SK-N-SH treated with all-trans-retinoic acid at 6 μM for 48 hours (cell line): ENCODE measurements at regions not wholly inside any gene's neighbourhood (a gene's known extent, or its start where the extent isn't known, plus 50 kb on each side); places are given as distances from the start of the nearest gene placed in this dataset.

ENCODE experiments used
- ATAC-seq: fragments of 200-7000 bp; cut with Tn5 transposase; 3 replicates; pipeline ENCODE4 v1.9.1; 2020; ENCODE audit warnings: mild to moderate bottlenecking, moderate library complexity
- BACH2 ChIP-seq: fragments of 250-450 bp; sonication (Bioruptor Pico); IDR thresholded peaks from 2 replicates; pipeline ENCODE4 v1.9.0; 2021; ENCODE audit warnings: mild to moderate bottlenecking, borderline replicate concordance
- CREB5 ChIP-seq: fragments of 250-450 bp; sonication (Bioruptor Pico); IDR thresholded peaks from 2 replicates; pipeline ENCODE4 v1.5.1; 2020; ENCODE audit warnings: low read depth, mild to moderate bottlenecking, moderate library complexity
- CSRNP3 ChIP-seq: fragments of 250-450 bp; sonication (Bioruptor Pico); IDR thresholded peaks from 2 replicates; pipeline ENCODE4 v1.5.1; 2021; ENCODE audit warnings: mild to moderate bottlenecking, moderate library complexity
- ESRRG ChIP-seq: fragments of 250-450 bp; sonication (Bioruptor Pico); IDR thresholded peaks from 2 replicates; pipeline ENCODE4 v1.6.1; 2021; ENCODE audit warnings: mild to moderate bottlenecking
- GLIS3 ChIP-seq: fragments of 250-450 bp; sonication (Bioruptor Pico); IDR thresholded peaks from 2 replicates; pipeline ENCODE4 v1.5.0; 2020; ENCODE audit warnings: mild to moderate bottlenecking, moderate library complexity
- ISL1 ChIP-seq: fragments of 250-450 bp; sonication (Bioruptor Pico); IDR thresholded peaks from 2 replicates; pipeline ENCODE4 v2.1.2; 2022; ENCODE audit warnings: mild to moderate bottlenecking, moderate library complexity
- OSR1 ChIP-seq: fragments of 250-450 bp; sonication (Bioruptor Pico); IDR thresholded peaks from 2 replicates; pipeline ENCODE4 v1.8.0; 2022; ENCODE audit warnings: moderate library complexity, mild to moderate bottlenecking, inconsistent platforms
- RARB ChIP-seq: fragments of 250-450 bp; sonication (Bioruptor Pico); IDR thresholded peaks from 2 replicates; pipeline ENCODE4 v1.8.0; 2021; ENCODE audit warnings: mild to moderate bottlenecking, moderate library complexity
- SNAI2 ChIP-seq: fragments of 250-450 bp; sonication (Bioruptor Pico); IDR thresholded peaks from 2 replicates; pipeline ENCODE4 v1.5.0; 2020; ENCODE audit warnings: mild to moderate bottlenecking, moderate library complexity
- TCF4 ChIP-seq: fragments of 250-450 bp; sonication (Bioruptor Pico); IDR thresholded peaks from 2 replicates; pipeline ENCODE4 v1.8.0; 2021; ENCODE audit warnings: mild to moderate bottlenecking, moderate library complexity, borderline replicate concordance
- TOX ChIP-seq: fragments of 250-450 bp; sonication (Bioruptor Pico); IDR thresholded peaks from 2 replicates; pipeline ENCODE4 v1.8.0; 2021; ENCODE audit warnings: mild to moderate bottlenecking, moderate library complexity, borderline replicate concordance
- TSHZ2 ChIP-seq: fragments of 250-450 bp; sonication (Bioruptor Pico); IDR thresholded peaks from 2 replicates; pipeline ENCODE4 v1.5.0; 2020; ENCODE audit warnings: mild to moderate bottlenecking, moderate library complexity
- ZC3H10 ChIP-seq: fragments of 250-450 bp; sonication (Bioruptor Pico); IDR thresholded peaks from 2 replicates; pipeline ENCODE4 v1.5.1; 2021; ENCODE audit warnings: mild to moderate bottlenecking, moderate library complexity
- ZFP3 ChIP-seq: fragments of 250-450 bp; sonication (Bioruptor Pico); IDR thresholded peaks from 2 replicates; pipeline ENCODE4 v1.5.0; 2020; ENCODE audit warnings: mild to moderate bottlenecking, moderate library complexity
- ZNF565 ChIP-seq: fragments of 450-650 bp; formaldehyde crosslinking; conservative IDR thresholded peaks from 2 replicates; pipeline ENCODE4 v1.5.0; 2020; ENCODE audit warnings: low read depth, mild to moderate bottlenecking, moderate library complexity
- ZNF8 ChIP-seq: fragments of 450-650 bp; formaldehyde crosslinking; IDR thresholded peaks from 2 replicates; pipeline ENCODE4 v1.5.0; 2020; ENCODE audit warnings: mild to moderate bottlenecking, moderate library complexity

GRCh38 chr9:25254051-25254450, 424.2 kb downstream of the TUSC1 start:
- ATAC-seq, result no peak
- no peak for TF ChIP-seq ZNF8 (CRISPR knock-in tag)
- no peak for TF ChIP-seq ZFP3
- TF ChIP-seq CSRNP3, result no peak
- TF ChIP-seq TOX (CRISPR knock-in tag), result no peak

GRCh38 chr9:25241421-25241820, 436.8 kb downstream of the TUSC1 start:
- no peak for TF ChIP-seq OSR1 (CRISPR knock-in tag)
- TF ChIP-seq CREB5 (CRISPR knock-in tag), result no peak
- no peak for TF ChIP-seq ESRRG (CRISPR knock-in tag)
- ATAC-seq, result no peak

GRCh38 chr9:25226901-25227686, 451.1 kb downstream of the TUSC1 start:
- no peak for ATAC-seq
- TF ChIP-seq TOX (CRISPR knock-in tag) (no peak), ZC3H10 (CRISPR knock-in tag) (no peak), ZNF565 (CRISPR knock-in tag) (no peak), ZNF8 (CRISPR knock-in tag) (no peak), TSHZ2 (CRISPR knock-in tag) (no peak), GLIS3 (CRISPR knock-in tag) (no peak), CREB5 (CRISPR knock-in tag) (no peak)

GRCh38 chr9:25225938-25226760, 452.1 kb downstream of the TUSC1 start:
- TF ChIP-seq BACH2 (CRISPR knock-in tag) (no peak), TCF4 (CRISPR knock-in tag) (no peak), ESRRG (CRISPR knock-in tag) (no peak), TOX (CRISPR knock-in tag) (no peak), CSRNP3 (no peak), ISL1 (CRISPR knock-in tag) (no peak), SNAI2 (no peak), CREB5 (CRISPR knock-in tag) (no peak), TSHZ2 (CRISPR knock-in tag) (no peak), ZNF565 (CRISPR knock-in tag) (no peak), RARB (CRISPR knock-in tag) (no peak)
- ATAC-seq, result no peak
